Spinal cord (tissue), 9 donors: ENCODE measurements at regions not wholly inside any gene's neighbourhood (a gene's known extent, or its start where the extent isn't known, plus 50 kb on each side); places are given as distances from the start of the nearest gene placed in this dataset.

Experiments
- DNase-seq, 6 donors: peaks; one replicate each; pipeline versions ENCODE4 v3.0.0 to v3.0.0-alpha.2; 2013 to 2015; ENCODE audit warnings: low spot score in 6 of 6, low read depth in 4 of 6
- H3K27ac ChIP-seq: one replicate; pipeline ENCODE4 v1.5.1; 2013; ENCODE audit warnings: low read depth, low read length, control low read depth
- H3K27me3 ChIP-seq: one replicate; pipeline ENCODE4 v1.6.1; 2013; ENCODE audit warnings: low read length; ENCODE audit not compliant: control insufficient read depth, insufficient read depth
- H3K36me3 ChIP-seq: one replicate; pipeline ENCODE4 v1.6.1; 2013; ENCODE audit warnings: low read length; ENCODE audit not compliant: control insufficient read depth, insufficient read depth
- H3K4me1 ChIP-seq: one replicate; pipeline ENCODE4 v1.6.1; 2013; ENCODE audit warnings: low read length; ENCODE audit not compliant: control insufficient read depth, insufficient read depth
- H3K4me3 ChIP-seq: one replicate; pipeline ENCODE4 v1.5.1; 2013; ENCODE audit warnings: low read depth, low read length, control low read depth
- H3K9me3 ChIP-seq: one replicate; pipeline ENCODE4 v1.6.1; 2013; ENCODE audit warnings: low read length; ENCODE audit not compliant: control insufficient read depth, insufficient read depth
- WGBS: methylation state at CpG from one replicate; pipeline ENCODE4 v1.1.5; 2013; ENCODE audit warnings: missing lambda C conversion rate; ENCODE audit not compliant: insufficient coverage; 5-methylcytosine and 5-hydroxymethylcytosine counted together
- donor health status: healthy.

- H3K27me3 ChIP-seq, result no peaks in the 10 kb centered on the region
- no peak overlapping the region for H3K4me3 ChIP-seq
- no peak overlapping the region for H3K27ac ChIP-seq
- H3K9me3 ChIP-seq, result no peaks in the 10 kb centered on the region
- 82% methylated on average over 11 of the region's 11 CpGs for WGBS
- no peak for DNase-seq
- H3K4me1 ChIP-seq, result no peaks in the 10 kb centered on the region
- no peaks in the 10 kb centered on the region for H3K36me3 ChIP-seq
Measured at GRCh38 chr20:56871691-56872090, 242.6 kb downstream of the TFAP2C start.

- no peak for DNase-seq
Measured at GRCh38 chr20:56872620-56873458, 243.7 kb downstream of the TFAP2C start.

GRCh38 chr20:56873836-56874235 lies 244.7 kb downstream of the TFAP2C start:
- H3K36me3 ChIP-seq, result no peaks in the 10 kb centered on the region
- WGBS, result 86% methylated on average over 26 of the region's 26 CpGs
- no peaks in the 10 kb centered on the region for H3K4me1 ChIP-seq
- H3K9me3 ChIP-seq, result no peaks in the 10 kb centered on the region
- H3K27me3 ChIP-seq, result no peaks in the 10 kb centered on the region
- H3K4me3 ChIP-seq, result no peak overlapping the region
- DNase-seq, result no peak
- no peak overlapping the region for H3K27ac ChIP-seq

More at GRCh38 chr20:56872620-56873458, 243.7 kb downstream of the TFAP2C start:
- no peaks in the 10 kb centered on the region for H3K36me3 ChIP-seq
- H3K9me3 ChIP-seq, result no peaks in the 10 kb centered on the region
- no peak overlapping the region for H3K4me3 ChIP-seq
- H3K4me1 ChIP-seq, result no peaks in the 10 kb centered on the region
- 89% methylated on average over 10 of the region's 11 CpGs for WGBS
- no peaks in the 10 kb centered on the region for H3K27me3 ChIP-seq
- H3K27ac ChIP-seq, result no peak overlapping the region

DNA sequence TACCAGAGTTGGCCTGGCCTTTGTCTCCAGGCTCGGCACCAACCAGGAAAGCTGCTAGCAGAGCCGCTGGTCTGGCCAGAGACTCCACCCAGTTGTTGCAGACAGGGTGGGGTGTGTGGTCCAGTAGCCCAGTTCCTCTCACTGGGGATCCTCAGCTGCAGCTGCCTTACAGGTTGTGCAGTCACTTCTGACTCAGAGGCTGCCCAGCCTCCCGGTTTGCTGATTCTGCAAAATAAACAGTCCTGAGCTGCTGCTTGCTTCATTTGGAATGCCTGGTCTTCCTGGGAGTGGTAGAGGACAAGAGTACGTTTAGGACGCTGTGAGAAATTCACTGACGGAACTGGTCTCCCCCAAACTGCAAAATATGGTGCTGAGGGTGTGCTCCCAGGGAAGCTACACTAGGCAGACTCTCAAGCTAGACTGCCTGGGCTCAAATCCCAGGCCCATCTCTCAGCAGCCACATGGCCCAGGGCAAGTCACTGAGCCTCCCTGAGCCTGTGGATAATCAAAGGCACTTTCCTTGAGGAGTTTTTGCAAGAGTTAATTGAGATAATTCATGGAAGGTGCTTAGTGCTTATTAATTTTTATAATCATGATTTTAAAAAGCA lies 246.1 kb downstream of the TFAP2C start:
- DNase-seq, result no peak
- 78% methylated on average over 4 of the region's 6 CpGs for WGBS
- no peaks in the 10 kb centered on the region for H3K27me3 ChIP-seq
- H3K36me3 ChIP-seq, result no peaks in the 10 kb centered on the region
- no peaks in the 10 kb centered on the region for H3K9me3 ChIP-seq
- no peaks in the 10 kb centered on the region for H3K4me1 ChIP-seq
- H3K4me3 ChIP-seq, result no peak overlapping the region
- no peak overlapping the region for H3K27ac ChIP-seq

DNA sequence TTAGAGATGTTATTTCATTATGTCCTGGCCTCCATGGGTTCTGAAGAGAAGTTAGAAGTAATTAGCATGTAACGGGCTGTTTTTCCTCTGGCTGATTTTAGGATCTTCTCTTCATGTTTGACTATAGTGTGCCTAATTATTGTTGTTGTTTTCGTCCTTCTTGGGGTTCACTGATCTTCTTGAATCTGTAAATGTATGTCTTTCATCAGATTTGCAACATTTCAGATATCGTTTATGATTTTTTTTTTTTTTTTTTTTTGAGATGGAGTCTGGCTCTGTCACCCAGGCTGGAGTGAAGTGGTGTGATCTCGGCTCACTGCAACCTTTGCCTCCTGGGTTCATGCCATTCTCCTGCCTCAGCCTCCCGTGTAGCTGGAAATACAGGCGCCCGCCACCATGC lies 246.7 kb downstream of the TFAP2C start:
- H3K36me3 ChIP-seq, result no peaks in the 10 kb centered on the region
- no peak for DNase-seq
- H3K9me3 ChIP-seq, result no peaks in the 10 kb centered on the region
- H3K4me3 ChIP-seq, result no peak overlapping the region
- H3K27ac ChIP-seq, result no peak overlapping the region
- no peaks in the 10 kb centered on the region for H3K4me1 ChIP-seq
- WGBS, result 40% methylated on average over 1 of the region's 7 CpGs
- no peaks in the 10 kb centered on the region for H3K27me3 ChIP-seq

- Histone ChIP-seq H3K4me1 (no peaks in the 10 kb centered on the region), H3K27me3 (no peaks in the 10 kb centered on the region), H3K36me3 (no peaks in the 10 kb centered on the region), H3K9me3 (no peaks in the 10 kb centered on the region), H3K27ac (no peak overlapping the region), H3K4me3 (no peak overlapping the region)
- no peak for DNase-seq
- 92% methylated on average over 11 of the region's 14 CpGs for WGBS
Measured at GRCh38 chr20:56885521-56885920, 256.4 kb downstream of the TFAP2C start.

DNA sequence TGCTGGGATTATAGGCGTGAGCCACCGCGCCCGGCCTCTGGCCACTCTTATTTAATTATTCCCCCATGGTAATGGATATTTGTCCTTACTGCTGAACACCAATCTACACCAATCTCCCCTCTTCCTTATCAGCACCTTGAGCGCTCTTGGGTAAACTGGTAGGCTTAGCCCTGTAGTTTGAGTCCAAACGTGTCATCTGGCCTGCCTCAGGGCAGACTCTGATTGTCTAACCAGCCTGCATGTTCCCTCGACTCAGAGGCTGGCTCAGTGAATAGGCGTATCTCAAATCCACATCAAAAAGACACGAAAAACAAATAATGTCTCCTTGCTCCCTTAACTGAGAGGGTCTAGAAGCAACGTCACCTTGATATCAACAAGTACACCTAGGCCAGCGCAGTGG lies 260.9 kb downstream of the TFAP2C start:
- H3K4me3 ChIP-seq, result no peak overlapping the region
- H3K27me3 ChIP-seq, result no peaks in the 10 kb centered on the region
- no peak overlapping the region for H3K27ac ChIP-seq
- no peaks in the 10 kb centered on the region for H3K4me1 ChIP-seq
- WGBS, result 77% methylated on average over 10 of the region's 11 CpGs
- H3K9me3 ChIP-seq, result no peaks in the 10 kb centered on the region
- DNase-seq, result no peak
- no peaks in the 10 kb centered on the region for H3K36me3 ChIP-seq

GRCh38 chr20:56893226-56893917 lies 264.3 kb downstream of the TFAP2C start:
- H3K4me1 ChIP-seq, result no peaks in the 10 kb centered on the region
- H3K27me3 ChIP-seq, result no peaks in the 10 kb centered on the region
- no peak overlapping the region for H3K4me3 ChIP-seq
- no peaks in the 10 kb centered on the region for H3K36me3 ChIP-seq
- H3K27ac ChIP-seq, result no peak overlapping the region
- no peak for DNase-seq
- no peaks in the 10 kb centered on the region for H3K9me3 ChIP-seq
- 59% methylated on average over 8 of the region's 8 CpGs for WGBS

DNA sequence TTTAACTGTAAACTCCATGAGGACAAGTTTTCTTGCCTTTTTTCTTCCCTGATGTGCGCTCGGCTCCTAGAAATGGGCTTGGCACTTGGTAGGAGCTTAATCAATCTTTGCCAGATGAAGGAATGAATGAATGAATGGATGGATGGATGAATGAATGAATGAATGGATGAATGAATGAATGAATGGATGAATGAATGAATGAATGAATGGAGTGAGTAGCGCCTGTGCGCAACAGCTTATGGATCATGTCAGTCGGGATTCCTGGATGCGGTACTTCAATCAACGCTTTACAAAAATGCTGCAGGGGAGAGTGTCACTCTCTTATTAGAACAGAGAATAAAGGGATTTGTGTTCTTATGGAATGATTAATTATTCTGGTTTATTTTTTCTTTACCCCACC lies 267.3 kb downstream of the TFAP2C start:
- Histone ChIP-seq H3K27ac (no peak overlapping the region), H3K36me3 (no peaks in the 10 kb centered on the region), H3K9me3 (no peaks in the 10 kb centered on the region), H3K4me1 (no peaks in the 10 kb centered on the region), H3K4me3 (no peak overlapping the region), H3K27me3 (no peaks in the 10 kb centered on the region)
- WGBS, result 100% methylated on average over 4 of the region's 7 CpGs
- no peak for DNase-seq
